NCI-H446 (cell line): ENCODE measurements at regions not wholly inside any gene's neighbourhood (a gene's known extent, or its start where the extent isn't known, plus 50 kb on each side); places are given as distances from the start of the nearest gene placed in this dataset.
A peak's percentile ranks its signal among the peaks of the same experiment; 100 is the strongest.

Source experiments
- DNase-seq, 2 experiments: peaks; one replicate each; lab custom pipeline; 2025; lab: John Stamatoyannopoulos, UW

DNA sequence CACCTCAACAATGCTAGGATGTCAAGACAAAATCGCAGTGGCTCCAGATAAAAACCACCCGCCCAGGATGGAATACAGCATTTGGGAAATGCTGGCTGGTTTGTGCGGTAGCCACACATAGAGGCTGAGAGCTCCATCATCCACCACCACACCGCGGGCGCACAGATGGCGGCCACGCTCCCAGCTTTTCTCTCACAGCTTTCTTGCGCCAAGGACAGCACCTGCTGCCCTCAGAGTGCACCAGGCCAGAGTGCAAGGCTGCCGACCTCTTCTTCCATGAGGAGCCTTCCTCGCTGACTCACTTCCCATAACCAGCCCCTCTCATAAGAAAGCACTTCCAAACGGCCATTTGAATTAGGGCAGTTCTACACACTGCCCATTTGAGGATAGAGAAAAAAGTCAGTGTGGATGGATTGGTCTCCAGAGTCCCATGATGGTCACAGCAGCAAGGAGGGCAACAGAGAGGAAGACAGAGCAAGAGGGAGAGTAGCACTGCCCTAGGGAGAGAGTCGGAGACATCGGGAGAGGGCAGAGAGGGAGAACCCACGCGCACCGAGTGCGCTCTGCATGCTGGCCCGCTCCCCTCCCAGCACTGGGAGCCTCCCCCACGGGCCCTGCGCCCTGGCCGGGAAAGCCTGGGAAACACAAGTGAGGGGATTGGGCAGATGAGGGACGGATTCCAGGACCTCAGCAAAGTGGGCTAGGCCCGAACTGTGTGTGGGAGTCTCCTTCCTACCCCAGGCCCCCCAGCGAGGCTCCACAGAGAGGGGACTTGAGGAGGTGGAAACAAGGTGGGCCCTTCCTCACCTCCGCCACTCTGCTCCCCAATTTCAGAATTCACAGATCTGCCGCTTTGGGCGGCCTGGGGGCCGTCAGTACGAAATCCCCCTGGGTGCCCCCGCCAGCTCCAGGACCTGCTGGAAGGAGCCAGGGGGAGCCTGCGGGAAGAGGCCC is 156.9 kb downstream of the USP12 start:
- no peak for DNase-seq

DNA sequence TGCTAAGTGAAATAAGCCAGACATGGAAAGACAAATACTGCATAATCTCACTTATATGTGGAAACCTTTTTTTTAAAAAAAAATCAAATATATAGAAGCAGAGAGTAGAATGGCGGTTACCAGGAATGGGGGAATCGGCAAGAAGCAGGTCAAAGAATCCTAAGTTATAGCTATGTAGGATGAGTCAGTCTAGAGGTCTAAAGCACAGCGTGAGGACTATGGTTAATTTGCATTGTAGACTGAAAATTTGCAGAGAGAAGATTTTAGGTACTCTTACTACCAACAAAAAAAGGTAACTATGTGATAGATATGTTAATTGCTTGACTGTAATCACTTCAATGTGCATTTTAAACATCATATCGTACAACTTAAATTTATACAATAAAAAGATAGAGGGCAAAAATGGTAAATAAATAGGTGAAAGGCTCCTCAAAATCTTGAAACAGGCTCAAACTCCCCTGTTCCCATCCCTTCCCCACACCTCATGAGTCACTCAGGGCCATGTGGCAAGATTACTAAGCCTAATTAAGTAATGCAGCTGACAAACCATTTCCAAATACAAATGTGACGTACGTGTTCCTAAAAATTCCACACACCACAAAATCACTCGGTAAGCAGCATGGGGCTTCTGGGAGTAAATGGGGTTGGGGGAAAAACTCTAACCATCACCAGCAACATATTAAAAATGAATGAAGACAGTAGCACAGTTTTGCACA is 159.0 kb downstream of the USP12 start:
- peak in 1 of 2 experiments; percentile 13 for DNase-seq

DNA sequence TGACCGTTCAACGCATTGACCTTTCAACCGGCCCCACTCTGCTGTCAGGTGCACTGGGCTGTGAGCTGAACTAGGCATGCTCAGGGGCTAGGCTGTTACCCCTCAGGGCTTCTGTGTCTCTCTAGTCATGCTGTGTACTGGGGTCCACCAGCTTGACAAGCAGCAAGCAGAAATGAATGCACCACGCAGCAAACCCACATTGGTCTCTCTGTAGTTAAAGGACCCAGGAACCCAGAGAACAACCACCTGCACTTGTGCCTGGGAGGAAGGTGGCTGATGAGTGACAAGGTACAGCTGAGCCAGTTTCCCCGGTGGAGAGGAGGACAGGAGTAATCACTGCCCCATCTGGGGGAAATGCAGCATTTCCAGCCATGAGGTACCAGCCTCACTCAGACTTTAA is 159.9 kb downstream of the USP12 start:
- no peak for DNase-seq

DNA sequence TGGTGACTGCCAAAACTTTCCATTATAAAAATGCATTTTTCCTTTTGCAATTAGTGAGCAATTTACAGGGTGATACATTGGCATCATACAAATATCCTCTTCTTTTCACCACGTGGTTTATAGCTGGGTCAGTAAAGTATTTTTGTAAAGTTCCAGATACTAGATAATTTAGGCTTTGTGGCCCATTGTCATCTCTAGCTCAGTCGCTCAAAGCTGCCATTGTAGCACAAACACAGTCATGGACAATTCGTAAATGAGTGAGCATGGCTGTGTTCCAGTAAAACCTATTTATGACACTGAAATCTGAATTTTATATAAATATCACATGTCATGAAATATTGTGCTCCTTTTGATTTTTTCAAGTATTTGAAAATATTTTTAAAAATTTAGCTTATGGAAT is 162.9 kb downstream of the USP12 start:
- DNase-seq = no peak

DNA sequence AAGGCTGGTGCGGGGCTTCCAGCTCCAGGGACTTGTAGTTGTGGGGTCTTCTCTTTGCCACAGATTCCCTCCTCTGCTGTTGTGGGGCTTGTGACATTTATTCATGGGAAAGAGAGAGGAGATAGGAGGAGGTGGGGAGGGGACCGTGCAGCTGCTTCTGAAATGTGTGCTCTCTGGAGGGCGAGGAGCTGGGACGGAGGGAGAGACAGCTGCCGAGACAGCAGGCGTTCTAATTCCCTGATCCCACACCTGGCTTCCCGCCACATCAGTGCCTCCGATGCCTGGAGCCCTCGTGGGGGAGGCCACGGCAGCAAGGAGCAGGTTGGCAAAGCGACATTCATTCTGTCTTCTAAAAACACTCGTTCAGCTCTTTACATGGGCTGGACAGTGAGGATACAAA is 164.4 kb downstream of the USP12 start:
- peak in 1 of 2 experiments; percentile 82 for DNase-seq

DNA sequence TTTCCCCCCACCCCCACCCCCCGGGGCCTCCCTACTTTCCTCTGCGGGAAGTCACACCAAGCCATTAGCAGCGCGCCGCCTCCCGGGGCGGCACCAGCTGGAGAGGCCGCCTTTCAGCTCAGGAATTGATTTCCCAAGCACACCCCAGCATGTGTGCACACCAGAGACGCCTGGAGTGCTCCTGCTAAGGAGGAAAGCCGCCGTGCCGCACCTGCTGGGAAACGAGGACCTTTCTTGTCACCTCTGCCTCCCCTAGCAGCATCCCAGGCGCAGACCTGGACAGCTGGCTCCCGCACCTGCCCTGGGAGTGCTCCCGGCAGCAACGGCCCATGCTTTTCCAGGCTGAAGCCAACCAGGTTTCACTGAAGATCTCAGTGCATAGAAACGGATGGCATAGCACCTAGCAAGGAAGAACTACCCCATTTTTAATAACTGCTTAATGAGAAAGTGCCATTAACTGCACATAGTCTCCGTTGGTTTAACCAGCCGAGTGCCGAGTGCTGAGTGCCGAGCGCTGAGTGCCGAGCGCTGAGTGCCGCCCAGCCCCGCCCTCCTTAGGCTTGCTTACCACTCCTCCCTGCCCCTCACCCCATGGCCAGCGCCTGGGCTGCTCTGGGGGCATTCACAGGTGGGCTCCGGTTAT is 165.0 kb downstream of the USP12 start:
- peak in 1 of 2 experiments; percentile 47 for DNase-seq

DNA sequence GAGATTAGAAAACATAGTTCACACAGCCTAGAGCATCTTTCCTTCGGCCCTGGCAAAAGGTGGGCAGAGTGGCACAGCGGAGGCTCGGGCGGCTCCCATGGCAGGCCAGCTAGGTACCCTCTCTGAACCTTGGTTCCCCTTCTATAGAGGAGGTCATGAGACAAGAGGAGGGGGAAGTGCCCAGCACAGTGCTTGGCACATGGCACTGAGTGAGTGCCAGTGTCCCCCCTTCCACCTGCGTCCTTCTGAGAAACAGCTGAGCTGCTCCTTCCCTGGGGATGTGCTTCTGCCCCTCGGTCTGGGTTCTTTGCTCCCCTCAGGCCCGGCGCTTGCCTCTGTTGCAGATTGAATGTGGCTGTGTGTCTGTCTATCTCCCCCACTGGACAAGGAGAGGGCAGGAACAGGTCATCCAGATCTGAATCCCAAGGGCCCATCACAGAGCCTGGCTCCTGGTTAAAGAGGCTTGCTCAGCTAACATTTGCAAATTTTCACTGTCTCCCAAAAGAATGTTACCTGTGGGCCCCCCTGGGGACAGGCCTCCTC is 165.6 kb downstream of the USP12 start:
- no peak for DNase-seq

DNA sequence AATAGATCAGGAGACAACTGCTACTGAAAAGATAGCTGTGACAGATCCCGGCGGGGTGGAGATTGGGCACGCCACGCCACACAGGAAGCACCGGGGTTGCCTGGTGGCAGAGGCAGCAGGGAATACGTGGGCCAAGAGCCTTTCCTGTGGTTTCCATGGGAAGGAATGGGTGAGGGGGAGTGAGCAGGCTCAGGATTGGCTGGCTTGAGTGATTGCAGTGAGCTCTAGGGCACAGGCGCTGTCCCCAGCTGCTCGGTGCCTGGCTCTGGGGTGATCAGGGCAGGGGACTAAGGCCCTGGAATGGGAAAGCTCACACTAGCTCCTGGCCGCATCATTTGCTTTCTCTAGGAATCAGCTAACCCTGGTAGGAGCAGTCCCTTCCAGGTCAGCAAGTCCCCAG is 166.1 kb downstream of the USP12 start:
- DNase-seq = no peak

DNA sequence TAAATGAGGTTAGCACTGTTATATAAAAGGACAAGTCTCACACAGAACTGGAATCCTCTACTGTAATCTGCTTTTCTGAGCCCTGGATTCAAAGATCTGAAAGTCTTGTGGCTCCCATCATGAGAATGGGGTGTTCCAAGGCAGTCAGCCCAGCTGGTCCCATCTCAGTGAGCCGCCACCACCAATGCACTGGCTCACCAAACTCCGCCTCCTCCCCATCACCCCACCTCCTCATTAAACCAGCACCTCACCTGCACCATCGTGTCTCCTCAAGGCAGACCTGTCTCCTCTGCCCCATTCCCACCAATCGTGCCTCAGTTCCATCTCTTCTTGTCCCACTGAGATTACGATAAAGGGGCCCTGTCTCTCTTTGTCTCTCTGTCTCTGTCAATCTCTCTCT is 166.7 kb downstream of the USP12 start:
- no peak for DNase-seq

DNA sequence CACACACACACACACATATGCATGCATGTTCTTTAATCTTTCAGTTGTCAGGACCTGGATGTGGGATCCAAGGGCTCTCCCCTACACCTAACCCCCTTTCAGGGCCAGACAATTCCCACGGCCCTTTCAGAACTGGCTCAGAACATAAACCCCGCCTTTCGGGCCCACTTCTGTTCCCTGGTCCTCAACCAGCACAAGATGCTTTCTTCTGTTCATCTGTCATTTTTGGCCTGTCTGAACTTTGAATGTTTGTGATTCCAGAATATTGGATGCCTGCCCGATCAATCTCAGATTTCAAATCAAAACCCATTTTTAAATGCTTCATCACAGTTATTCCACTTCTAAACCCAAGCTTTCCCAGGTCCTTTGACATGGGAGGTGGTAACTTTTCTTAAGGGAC is 167.3 kb downstream of the USP12 start:
- peak in 1 of 2 experiments; percentile 56 for DNase-seq

DNA sequence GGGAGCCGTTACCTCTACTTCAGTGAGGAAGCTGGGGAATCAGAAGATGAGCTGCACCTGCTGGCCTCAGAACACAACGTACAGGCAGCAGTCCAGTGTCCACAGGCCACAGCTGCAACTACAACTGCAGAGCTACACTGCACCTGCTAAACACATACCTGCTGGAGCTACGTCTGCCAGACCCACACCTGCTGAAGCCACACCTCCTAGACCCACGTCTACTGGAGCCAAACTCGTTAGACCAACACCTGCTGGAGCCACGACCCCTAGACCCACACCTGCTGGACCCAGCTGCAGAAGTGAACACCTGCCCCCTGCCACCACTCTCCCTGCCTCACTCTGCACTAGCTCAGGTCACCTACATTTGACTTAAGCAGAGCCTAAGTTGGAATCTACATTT is 169.9 kb downstream of the USP12 start:
- no peak for DNase-seq

DNA sequence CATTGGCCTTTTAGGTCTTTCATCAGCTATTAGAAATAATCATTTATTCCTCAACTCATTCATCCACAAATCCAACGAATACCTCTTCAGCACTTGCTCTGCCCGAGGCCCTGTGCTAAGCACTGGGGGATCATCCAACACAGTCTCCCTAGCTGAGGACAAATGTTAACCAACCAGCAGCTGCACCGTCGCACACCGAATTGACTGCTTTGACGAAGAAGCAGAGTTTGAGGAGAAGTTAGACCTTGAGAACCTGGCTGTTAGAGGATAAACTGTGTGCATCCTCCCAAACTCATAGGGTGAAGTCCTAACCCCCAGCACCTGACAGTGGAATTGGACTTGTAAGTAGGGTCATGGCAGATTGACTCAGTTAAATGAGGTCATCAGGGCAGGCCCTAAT is 170.9 kb downstream of the USP12 start:
- DNase-seq = no peak

DNA sequence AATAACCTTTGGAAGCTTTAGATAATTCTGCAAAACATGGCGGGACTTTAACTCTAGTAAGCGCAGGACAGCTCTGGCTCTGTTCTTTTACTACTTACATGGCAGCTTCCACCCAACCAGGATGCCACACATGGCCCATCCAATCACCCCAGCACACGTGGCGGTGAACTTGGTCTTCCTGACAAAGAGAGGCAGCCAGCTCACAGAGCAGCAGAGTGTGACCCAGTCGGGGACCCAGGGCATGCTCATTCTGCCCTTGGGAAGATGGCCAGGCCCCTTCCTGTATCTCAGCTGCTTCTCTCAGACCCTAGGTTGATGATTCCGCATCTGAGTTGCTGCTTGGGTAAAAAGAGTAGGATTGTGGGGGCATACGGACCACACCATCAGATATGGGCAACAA is 172.1 kb downstream of the USP12 start:
- DNase-seq = no peak

DNA sequence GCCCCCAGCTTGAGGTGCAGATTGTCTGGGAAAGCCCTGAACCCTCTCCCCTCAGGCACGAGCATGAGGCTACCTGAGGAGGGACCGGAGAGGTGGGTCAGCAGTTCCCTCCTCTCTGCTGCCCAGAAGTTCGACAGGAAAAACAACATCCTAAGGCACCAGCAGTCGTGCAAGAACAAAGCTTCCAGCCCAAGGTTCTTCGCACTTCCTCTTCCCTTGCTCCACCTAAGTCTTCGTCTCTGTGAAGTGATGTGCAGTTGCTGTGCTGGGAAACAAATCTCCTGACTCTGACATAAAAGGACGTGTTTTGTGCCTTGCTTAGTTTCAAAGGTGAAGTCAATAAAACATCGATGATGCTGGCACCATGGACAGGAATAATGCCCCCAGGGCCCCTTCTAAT is 173.3 kb downstream of the USP12 start:
- DNase-seq = no peak

DNA sequence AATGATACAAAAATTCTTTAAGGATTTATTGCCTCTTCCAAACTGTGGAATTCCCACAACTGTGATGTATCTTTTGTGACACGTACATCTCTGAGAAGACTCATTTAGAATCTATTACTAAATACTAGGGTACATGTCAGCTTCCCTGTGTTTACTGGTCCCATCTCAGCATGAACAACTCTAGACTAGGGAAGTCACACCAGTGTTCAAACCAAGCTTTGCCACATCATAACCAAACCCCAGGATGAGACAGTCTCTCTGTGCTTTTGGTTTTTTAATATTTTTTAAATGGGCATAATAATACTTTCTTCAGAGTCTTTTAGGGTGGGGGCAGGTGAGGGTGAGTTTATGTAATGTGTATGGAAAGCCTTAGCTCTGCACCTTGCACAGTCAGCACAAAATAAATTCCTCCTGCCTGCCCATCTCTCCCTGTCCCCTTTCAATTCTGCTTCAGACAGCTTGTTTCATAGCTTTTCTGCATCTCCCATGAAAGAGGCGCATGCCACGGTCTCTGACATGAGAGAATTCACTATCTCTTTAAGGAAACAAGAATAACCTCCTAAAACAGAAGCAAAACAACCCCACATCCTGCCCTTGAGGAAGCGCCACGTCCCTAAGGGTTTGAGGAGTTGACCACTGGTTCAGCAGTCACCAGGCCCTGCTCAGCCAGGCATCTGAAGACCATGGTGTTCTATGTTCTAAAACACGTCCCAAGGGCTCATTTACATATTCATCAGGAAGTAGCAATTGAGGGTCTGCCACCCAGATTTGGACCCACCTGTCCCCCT is 174.5 kb downstream of the USP12 start:
- no peak for DNase-seq

DNA sequence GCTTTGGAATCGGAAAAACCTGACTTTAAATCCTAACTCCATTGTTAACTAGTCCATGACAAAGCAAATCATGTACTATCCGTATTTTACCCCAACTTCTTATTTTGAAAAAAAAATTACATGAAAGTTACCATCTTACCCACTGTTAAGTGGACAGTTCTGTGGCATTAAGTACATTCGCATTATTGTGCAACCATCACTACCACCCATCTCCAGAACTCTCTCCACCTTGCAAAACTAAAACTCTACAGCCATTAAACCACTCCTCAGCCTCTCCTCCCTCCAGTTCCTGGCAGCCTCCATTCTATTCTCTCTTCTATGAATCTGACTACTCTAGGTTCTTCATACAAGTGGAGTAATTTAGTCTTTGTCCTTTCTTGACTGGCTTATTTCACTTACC is 176.5 kb downstream of the USP12 start:
- DNase-seq = no peak

DNA sequence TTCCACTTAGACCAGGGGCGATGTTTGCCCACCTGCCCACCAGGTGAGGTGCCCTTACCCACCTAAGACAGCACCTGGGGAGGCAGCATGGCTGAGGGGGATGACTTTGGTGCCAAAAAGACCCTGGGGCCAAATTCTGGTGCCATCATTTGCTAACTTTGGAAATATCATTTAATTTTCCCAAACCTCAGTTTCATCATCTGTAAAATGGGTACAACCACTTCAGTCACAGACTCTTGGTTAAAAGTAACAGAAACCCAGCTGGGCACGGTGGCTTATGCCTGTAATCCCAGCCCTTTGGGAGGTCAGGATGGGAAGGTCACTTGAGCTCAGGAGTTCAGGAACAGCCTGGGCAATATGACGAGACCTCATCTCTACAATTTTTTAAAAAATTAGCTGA is 177.8 kb downstream of the USP12 start:
- no peak for DNase-seq

DNA sequence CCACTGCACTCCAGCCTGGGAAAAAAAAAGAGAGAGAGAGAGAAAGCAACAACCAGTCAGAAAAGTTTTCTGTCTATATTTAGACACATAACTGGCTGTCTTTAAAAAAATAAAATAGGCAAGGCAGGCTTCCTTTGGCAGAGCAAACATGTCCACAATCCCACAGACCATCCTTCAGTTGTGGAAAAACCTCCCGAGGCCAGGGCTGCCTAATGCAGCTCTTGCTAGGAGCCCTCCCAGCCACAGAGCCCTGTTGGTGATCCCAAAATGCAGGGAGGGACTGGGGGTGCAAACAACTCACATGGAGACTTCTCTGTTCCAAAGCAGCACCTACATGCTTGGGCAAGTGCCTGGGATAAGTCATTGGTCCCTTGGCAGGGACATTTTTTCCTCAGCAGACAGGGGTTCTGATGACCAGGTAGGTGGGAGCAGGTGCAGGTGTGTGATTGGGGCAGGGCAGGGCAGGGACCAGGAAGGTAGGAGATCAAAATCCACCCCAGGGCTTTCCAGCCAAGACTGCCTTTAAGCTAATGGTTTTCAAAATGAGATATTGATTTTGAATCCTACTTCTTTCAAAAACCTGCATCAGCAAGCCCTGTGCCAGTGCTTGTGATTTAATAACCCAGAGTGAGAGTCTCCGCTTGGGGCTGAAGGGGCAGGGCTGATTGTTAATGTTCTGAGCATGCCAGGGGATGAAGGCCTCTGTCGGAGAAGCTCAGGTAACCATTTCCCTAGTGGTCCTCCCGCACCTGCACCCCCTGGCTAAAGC is 178.5 kb downstream of the USP12 start:
- DNase-seq = no peak

DNA sequence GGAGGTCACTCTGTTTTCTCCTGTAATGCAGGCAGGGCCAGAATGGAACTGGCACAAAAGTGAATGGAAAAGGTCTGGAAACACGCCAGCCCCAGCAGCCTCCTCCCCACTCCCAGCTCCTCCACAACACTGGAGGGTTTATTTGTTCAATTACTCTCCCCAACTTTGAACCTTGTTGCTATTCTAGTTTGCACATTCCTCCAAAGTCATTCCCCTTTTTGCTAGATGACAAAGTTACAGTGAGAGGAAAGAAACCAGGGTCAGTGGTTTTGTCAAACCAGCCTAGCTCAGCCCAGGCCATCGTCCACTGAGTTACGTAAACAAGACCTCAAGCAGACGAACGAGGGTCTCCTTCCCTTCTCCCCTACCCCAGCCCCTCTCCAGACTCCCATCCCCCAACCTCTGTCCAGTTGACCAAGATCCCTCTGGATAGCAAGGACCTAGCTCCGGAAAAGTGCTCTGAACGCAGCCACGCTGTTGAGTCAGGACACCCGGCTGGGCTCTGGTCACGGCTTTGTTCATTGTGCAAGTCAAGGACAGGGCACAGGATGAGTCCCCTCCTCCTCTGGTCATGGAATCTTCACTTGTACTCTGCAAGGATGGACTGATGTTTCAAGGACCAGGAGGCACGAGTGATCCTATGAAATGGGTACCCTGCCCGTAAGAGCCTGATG is 180.0 kb downstream of the USP12 start:
- DNase-seq = peak in 1 of 2 experiments; percentile 7

DNA sequence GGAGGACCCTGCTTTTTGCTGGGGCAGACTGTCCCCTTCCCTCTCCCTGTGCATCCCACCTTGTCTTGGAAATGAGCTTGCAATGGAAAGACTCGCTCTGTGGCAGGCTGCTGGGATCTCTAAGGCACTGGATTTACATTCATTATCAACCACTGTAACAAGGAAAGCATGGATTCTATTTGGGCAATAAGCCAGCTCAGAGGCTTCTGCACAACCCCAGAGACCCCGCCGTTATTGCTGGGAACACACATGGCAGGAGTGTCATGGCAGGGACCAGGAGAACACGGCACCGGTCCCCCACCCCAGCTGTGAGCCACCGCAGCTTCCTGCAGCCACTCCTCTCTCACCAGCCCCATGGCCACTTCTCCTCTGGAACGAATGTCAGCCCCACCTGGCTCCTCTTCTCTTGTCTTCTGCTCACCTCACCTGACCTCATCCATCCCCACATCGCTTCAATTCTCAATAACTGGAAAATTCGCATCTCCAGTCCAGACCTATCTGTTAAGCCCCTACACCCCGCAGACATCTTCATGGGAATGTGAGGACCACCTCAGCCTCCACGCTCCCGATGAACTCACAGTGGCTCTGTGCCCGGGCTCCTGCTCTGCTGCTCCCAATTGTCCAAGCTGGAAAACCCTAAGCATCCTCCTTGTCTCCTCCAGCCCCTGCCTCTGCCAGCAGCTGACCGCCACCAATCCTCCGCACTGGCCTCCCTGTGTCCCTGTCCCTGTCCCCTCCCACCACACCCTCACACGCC is 181.5 kb downstream of the USP12 start:
- no peak for DNase-seq
